H9 (cell line): ENCODE measurements at regions not wholly inside any gene's neighbourhood (a gene's known extent, or its start where the extent isn't known, plus 50 kb on each side); places are given as distances from the start of the nearest gene placed in this dataset.

Experiments
- DNase-seq: peaks from one replicate; pipeline ENCODE4 v3.0.0-alpha.2; 2017
- H2AFZ ChIP-seq: one replicate; pipeline ENCODE4 v1.6.1; 2013; ENCODE audit warnings: mild to moderate bottlenecking, low read length, control low read depth, moderate library complexity
- H2AK5ac ChIP-seq: 2 replicates; pipeline ENCODE4 v1.6.1; 2013; ENCODE audit warnings: low read length, control low read depth, mixed read lengths; ENCODE audit not compliant: insufficient read length
- H2BK120ac ChIP-seq: one replicate; pipeline ENCODE4 v1.6.1; 2013; ENCODE audit warnings: low read depth, mild to moderate bottlenecking, low read length, control low read depth, inconsistent platforms; ENCODE audit not compliant: poor library complexity, severe bottlenecking
- H2BK12ac ChIP-seq: 2 replicates; pipeline ENCODE4 v1.6.1; 2013; ENCODE audit warnings: low read length, control low read depth, mixed read lengths, low read depth; ENCODE audit not compliant: insufficient read length
- H2BK15ac ChIP-seq: 2 replicates; pipeline ENCODE4 v1.6.1; 2013; ENCODE audit warnings: low read depth, low read length, control low read depth
- H2BK20ac ChIP-seq: one replicate; pipeline ENCODE4 v1.6.1; 2013; ENCODE audit warnings: low read depth, mild to moderate bottlenecking, low read length, control low read depth, inconsistent platforms; ENCODE audit not compliant: poor library complexity, severe bottlenecking
- H2BK5ac ChIP-seq: 2 replicates; pipeline ENCODE4 v1.6.1; 2013; ENCODE audit warnings: low read length, control low read depth, mixed read lengths; ENCODE audit not compliant: insufficient read length
- H3K14ac ChIP-seq: 2 replicates; pipeline ENCODE4 v1.6.1; 2013; ENCODE audit warnings: low read length, control low read depth; ENCODE audit not compliant: insufficient read depth
- H3K18ac ChIP-seq: 2 replicates; pipeline ENCODE4 v1.6.1; 2013; ENCODE audit warnings: low read depth, mild to moderate bottlenecking, mixed read lengths, low read length, control low read depth; ENCODE audit not compliant: insufficient read length
- H3K23ac ChIP-seq: 2 replicates; pipeline ENCODE4 v1.6.1; 2013; ENCODE audit warnings: low read length, control low read depth, mixed read lengths, low read depth; ENCODE audit not compliant: insufficient read length
- H3K23me2 ChIP-seq: 2 replicates; pipeline ENCODE4 v1.6.1; 2013; ENCODE audit warnings: low read depth, mild to moderate bottlenecking, mixed read lengths, low read length, control low read depth; ENCODE audit not compliant: insufficient read length, poor library complexity, severe bottlenecking
- H3K27ac ChIP-seq: 2 replicates; pipeline ENCODE4 v1.5.1; 2013; ENCODE audit warnings: low read length, control low read depth, mixed read lengths, low read depth; ENCODE audit not compliant: insufficient read length
- H3K27me3 ChIP-seq: 2 replicates; pipeline ENCODE4 v1.6.1; 2013; ENCODE audit warnings: low read length, control low read depth, inconsistent platforms; ENCODE audit not compliant: insufficient read depth
- H3K4ac ChIP-seq: 2 replicates; pipeline ENCODE4 v1.6.1; 2013; ENCODE audit warnings: low read depth, mild to moderate bottlenecking, control low read depth, inconsistent platforms, low read length, moderate library complexity
- H3K4me1 ChIP-seq: 2 replicates; pipeline ENCODE4 v1.6.1; 2013; ENCODE audit warnings: low read length, control low read depth, inconsistent platforms; ENCODE audit not compliant: insufficient read depth
- H3K4me2 ChIP-seq: 2 replicates; pipeline ENCODE4 v1.6.1; 2013; ENCODE audit warnings: low read length, control low read depth, mixed read lengths; ENCODE audit not compliant: insufficient read length, insufficient read depth
- H3K56ac ChIP-seq: 2 replicates; pipeline ENCODE4 v1.6.1; 2013; ENCODE audit warnings: low read depth, mild to moderate bottlenecking, mixed read lengths, low read length, control low read depth; ENCODE audit not compliant: insufficient read length
- H3K79me1 ChIP-seq: 2 replicates; pipeline ENCODE4 v1.6.1; 2013; ENCODE audit warnings: low read depth, mild to moderate bottlenecking, moderate library complexity, low read length, control low read depth, inconsistent platforms; ENCODE audit not compliant: insufficient read depth, poor library complexity, severe bottlenecking
- H3K79me2 ChIP-seq: 2 replicates; pipeline ENCODE4 v1.6.1; 2013; ENCODE audit warnings: low read length, control low read depth, inconsistent platforms; ENCODE audit not compliant: insufficient read depth
- H3K9ac ChIP-seq: 2 replicates; pipeline ENCODE4 v1.6.1; 2013; ENCODE audit warnings: low read length, control low read depth, mixed read lengths; ENCODE audit not compliant: insufficient read length; ENCODE audit errors: extremely low read depth
- H3K9me3 ChIP-seq: one replicate; pipeline ENCODE4 v1.6.1; 2013; ENCODE audit warnings: low read depth, low read length, inconsistent platforms; ENCODE audit not compliant: control insufficient read depth
- H3T11ph ChIP-seq: one replicate; pipeline ENCODE4 v1.6.1; 2013; ENCODE audit warnings: mild to moderate bottlenecking, low read length, control low read depth, inconsistent platforms
- H4K20me1 ChIP-seq: one replicate; pipeline ENCODE4 v1.6.1; 2013; ENCODE audit not compliant: control insufficient read depth, insufficient read length, insufficient read depth
- H4K5ac ChIP-seq: 2 replicates; pipeline ENCODE4 v1.6.1; 2013; ENCODE audit warnings: low read depth, mild to moderate bottlenecking, mixed read lengths, low read length, control low read depth; ENCODE audit not compliant: insufficient read length
- H4K8ac ChIP-seq: replicated peaks from 2 replicates; pipeline ENCODE4 v1.6.1; 2013; ENCODE audit warnings: low read length, control low read depth, mixed read lengths, low read depth; ENCODE audit not compliant: insufficient read length
- H4K91ac ChIP-seq: 2 replicates; pipeline ENCODE4 v1.6.1; 2013; ENCODE audit warnings: low read depth, mild to moderate bottlenecking, moderate library complexity, mixed read lengths, low read length, control low read depth; ENCODE audit not compliant: insufficient read length
- H3K27ac Mint-ChIP-seq, 3 experiments: 2 replicates in 2 of 3; 3 replicates in 1 of 3; pipeline ENCODE4 v1.8.0; 2020 to 2021; ENCODE audit warnings: mixed read lengths in 3 of 3, mild to moderate bottlenecking in 1 of 3, moderate library complexity in 1 of 3
- H3K27me3 Mint-ChIP-seq: 2 replicates; pipeline ENCODE4 v1.8.0; 2021; ENCODE audit warnings: low read depth, mild to moderate bottlenecking, moderate library complexity, mixed read lengths
- H3K36me3 Mint-ChIP-seq, 3 experiments: 2 replicates in 2 of 3; 3 replicates in 1 of 3; pipeline ENCODE4 v1.8.0; 2020 to 2021; ENCODE audit warnings: low read depth in 3 of 3, mixed read lengths in 3 of 3; ENCODE audit not compliant: insufficient read depth in 1 of 3
- H3K4me1 Mint-ChIP-seq, 2 experiments: 2 replicates each; pipeline ENCODE4 v1.8.0; 2020; ENCODE audit warnings: mixed read lengths in 2 of 2
- H3K4me3 Mint-ChIP-seq, 2 experiments: 2 replicates in 1 of 2; 3 replicates in 1 of 2; pipeline ENCODE4 v1.8.0; 2020 to 2021; ENCODE audit warnings: mild to moderate bottlenecking in 2 of 2, mixed read lengths in 2 of 2, moderate library complexity in 1 of 2
- H3K9me3 Mint-ChIP-seq, 2 experiments: 2 replicates in 1 of 2; 3 replicates in 1 of 2; pipeline ENCODE4 v1.8.0; 2020; ENCODE audit warnings: mild to moderate bottlenecking in 2 of 2, mixed read lengths in 2 of 2, moderate library complexity in 1 of 2
- CTCF ChIP-seq: fragments of 200-600 bp; sonication (generic); conservative IDR thresholded peaks from 3 replicates; pipeline ENCODE4 v1.8.0; 2021; ENCODE audit warnings: antibody characterized with exemption, mild to moderate bottlenecking
- WGBS: extraction: QIAGEN DNeasy Blood & Tissue Kit; methylation state at CpG from one replicate; pipeline ENCODE4 v1.1.7; 2013; ENCODE audit warnings: missing lambda C conversion rate, low lambda C conversion rate, mixed read lengths; ENCODE audit not compliant: insufficient read length; ENCODE audit errors: extremely low coverage; 5-methylcytosine and 5-hydroxymethylcytosine counted together

DNA sequence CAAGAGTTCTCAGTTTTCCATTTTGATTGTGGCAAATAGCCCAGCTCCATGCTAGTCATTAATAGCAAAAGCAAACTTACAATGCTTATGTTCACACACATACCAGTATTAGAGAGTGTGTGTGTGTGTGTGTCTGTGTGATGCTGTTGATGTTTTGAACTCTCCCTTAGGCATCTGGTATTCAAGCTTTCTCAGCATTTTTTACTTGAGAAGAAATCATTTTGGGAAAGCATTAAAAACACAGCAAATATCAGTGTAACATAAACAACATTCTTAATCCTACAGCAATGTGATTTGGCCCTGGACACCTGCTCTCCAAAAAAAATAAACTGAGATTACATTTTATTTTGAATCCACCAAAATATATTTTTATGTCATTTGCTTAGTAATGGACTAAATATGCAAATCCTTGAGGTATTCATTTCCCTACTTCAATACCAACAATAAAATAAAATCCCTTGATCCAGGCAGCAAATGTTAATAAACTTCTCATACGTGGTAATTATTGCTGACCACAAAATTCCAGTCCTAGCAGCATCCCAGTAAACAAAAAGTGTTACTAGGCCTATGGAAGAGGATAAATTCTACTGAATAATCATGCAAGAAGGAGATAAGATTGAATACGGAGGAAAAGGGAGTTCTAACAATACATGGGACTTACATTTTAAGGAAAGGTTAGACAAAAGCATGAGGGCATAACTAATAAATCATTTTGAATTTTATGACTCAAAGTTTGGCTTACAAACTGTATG is 249.5 kb upstream of the CLEC14A start:
- no peak for DNase-seq
- Histone ChIP-seq H3K4me2 (no peak overlapping the region), H2AK5ac (no peak overlapping the region), H3K79me2 (no peaks in the 10 kb centered on the region), H3K23ac (no peak overlapping the region), H2BK15ac (no peak overlapping the region), H3K79me1 (no peaks in the 10 kb centered on the region), H3K9me3 (no peaks in the 10 kb centered on the region), H3K9ac (no peak overlapping the region), H3K4me1 (no peaks in the 10 kb centered on the region), H4K8ac (no peak overlapping the region), H3K18ac (no peak overlapping the region), H4K20me1 (no peaks in the 10 kb centered on the region), H2BK5ac (no peak overlapping the region), H3T11ph (no peak overlapping the region), H4K5ac (no peak overlapping the region), H2BK12ac (no peak overlapping the region), H3K27me3 (no peaks in the 10 kb centered on the region), H2AFZ (no peak overlapping the region), H3K23me2 (no peaks in the 10 kb centered on the region), H3K14ac (no peak overlapping the region), H3K4ac (no peak overlapping the region), H3K56ac (no peak overlapping the region), H2BK20ac (no peak overlapping the region), H2BK120ac (no peak overlapping the region), H4K91ac (no peak overlapping the region), H3K27ac (no peak overlapping the region)
- Mint-ChIP-seq H3K9me3 (peaks cover 4% of the 10 kb centered on the region in 2 experiments; a peak in 3 of 5 replicates), H3K4me1 (peaks cover 2 to 4% of the 10 kb centered on the region in 2 experiments; a peak in 3 of 4 replicates), H3K4me3 (no peak overlapping the region), H3K36me3 (no peaks in the 10 kb centered on the region), H3K27ac (no peak overlapping the region), H3K27me3 (no peaks in the 10 kb centered on the region)
- no CpG with 5 or more reads among the region's 2 CpGs for WGBS
- no peak for TF ChIP-seq CTCF
